ENCODE measurements at regions not wholly inside any gene's neighbourhood (a gene's known extent, or its start where the extent isn't known, plus 50 kb on each side); places are given as distances from the start of the nearest gene placed in this dataset.
"Not testable (repeated sequence)": the region's sequence is repeated elsewhere in the genome, so short reads cannot be mapped to it uniquely, and the experiment has no call there.

DNA sequence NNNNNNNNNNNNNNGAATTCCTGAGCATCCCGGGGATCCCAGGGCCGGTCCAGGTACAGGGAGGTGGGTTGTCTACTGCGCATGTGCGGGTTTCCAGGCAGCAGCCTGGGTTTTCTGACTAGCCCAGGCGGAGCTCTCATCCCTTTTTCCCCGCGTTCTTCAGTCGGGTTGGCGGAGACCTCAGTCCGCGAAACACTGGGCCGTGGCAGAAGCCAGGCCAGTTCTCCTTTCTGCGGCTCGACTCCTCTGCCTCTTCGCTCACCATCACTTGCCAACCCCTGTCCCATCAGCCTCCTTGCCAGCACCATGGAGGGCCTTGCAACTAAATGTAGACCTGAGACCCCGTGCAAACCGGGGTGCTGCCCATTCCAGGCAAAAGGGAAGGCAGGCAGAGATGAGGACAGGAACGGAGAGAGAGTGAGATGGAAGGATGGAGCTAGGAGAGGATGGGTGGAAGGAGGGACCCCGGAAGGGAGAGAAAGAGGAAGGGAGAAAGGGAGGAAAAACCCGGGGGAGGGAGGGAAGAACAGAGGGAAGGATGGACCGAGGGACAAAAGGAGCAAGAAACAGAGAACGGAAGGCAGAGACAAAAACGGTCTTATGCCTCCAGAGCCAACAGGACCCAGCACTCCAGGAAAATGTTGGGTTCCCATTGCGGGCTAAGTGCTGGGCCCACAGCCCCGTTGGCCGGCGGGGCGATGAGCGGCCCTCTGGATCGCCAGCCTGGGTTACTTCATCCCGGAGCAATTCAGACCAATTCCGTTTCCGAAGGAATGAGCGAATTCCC, 445.4 kb upstream of the DEFB115 start:
- no peak overlapping the region for H3K4me3 ChIP-seq
- H3K27ac ChIP-seq = no peak overlapping the region
- peaks cover 25% of the 10 kb centered on the region for H3K27me3 ChIP-seq (ENCODE audit: insufficient read depth, low read depth)
- no peak overlapping the region for H3K4me2 ChIP-seq
- ChIA-PET CTCF (no interaction called here), POLR2A (ENCODE audit: unreplicated experiment) (no interaction called here)
- no peaks in the 10 kb centered on the region for H3K9me2 ChIP-seq (ENCODE audit: insufficient read depth)
- no peaks in the 10 kb centered on the region for H4K20me1 ChIP-seq (ENCODE audit: insufficient read depth)
- intact Hi-C loops (cut with micrococcal nuclease; ENCODE audit: unreplicated experiment) = no loop called here
- H3K4me1 ChIP-seq (replicated peaks; ENCODE audit: insufficient read depth) = no peaks in the 10 kb centered on the region
- TF ChIP-seq EZH2 (IDR thresholded peaks at IDR 0.05; ENCODE audit: low read depth) = no peak
- TF ChIP-seq, protein P1, sequence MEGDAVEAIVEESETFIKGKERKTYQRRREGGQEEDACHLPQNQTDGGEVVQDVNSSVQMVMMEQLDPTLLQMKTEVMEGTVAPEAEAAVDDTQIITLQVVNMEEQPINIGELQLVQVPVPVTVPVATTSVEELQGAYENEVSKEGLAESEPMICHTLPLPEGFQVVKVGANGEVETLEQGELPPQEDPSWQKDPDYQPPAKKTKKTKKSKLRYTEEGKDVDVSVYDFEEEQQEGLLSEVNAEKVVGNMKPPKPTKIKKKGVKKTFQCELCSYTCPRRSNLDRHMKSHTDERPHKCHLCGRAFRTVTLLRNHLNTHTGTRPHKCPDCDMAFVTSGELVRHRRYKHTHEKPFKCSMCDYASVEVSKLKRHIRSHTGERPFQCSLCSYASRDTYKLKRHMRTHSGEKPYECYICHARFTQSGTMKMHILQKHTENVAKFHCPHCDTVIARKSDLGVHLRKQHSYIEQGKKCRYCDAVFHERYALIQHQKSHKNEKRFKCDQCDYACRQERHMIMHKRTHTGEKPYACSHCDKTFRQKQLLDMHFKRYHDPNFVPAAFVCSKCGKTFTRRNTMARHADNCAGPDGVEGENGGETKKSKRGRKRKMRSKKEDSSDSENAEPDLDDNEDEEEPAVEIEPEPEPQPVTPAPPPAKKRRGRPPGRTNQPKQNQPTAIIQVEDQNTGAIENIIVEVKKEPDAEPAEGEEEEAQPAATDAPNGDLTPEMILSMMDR (conservative IDR thresholded peaks at IDR 0.05) = no peak
- no peak for DNase-seq
- H3F3A ChIP-seq (ENCODE audit: insufficient read depth, low read depth) = no peaks in the 10 kb centered on the region
- H3K9me3 ChIP-seq (ENCODE audit: insufficient read depth, low read depth) = no peaks in the 10 kb centered on the region
- no TSS peak for BruUV-seq (replicated peaks)
- H3K36me3 ChIP-seq (ENCODE audit: low read depth) = no peaks in the 10 kb centered on the region
- no peak overlapping the region for H2AFZ ChIP-seq
- no peaks in the 10 kb centered on the region for H3K79me2 ChIP-seq (ENCODE audit: low read depth)

DNA sequence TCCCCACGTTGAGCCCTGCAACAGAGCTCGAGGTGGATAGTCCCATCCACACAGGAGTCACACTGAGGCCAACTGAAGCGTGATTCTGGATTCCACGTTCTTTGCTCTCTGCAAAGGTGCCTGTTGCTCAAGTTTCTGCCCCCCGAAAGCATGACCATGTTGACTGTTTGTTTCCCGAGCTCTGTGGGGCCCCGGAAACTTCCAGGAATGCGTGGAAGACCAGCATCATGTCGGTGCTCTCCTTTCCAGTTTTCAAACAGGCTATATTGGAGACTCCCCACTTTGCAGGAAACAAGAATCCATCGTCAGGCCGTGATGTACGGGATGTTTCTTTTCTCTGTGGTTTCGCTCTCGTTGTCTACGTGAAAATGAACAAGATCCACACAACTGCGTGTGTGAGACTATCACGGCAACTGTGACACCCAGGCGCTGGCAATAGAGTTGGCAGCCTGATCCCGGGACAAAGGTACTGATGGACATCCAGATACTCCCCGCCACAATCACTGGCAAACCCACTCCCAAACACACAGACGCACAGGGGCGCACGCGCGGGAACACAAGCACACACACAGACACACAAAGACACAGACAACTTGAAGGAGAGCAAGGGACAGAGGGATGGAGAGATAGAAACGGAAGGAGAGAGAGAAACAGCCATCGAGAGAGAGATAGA, 444.6 kb upstream of the DEFB115 start:
- no peaks in the 10 kb centered on the region for H4K20me1 ChIP-seq (ENCODE audit: insufficient read depth)
- no peak overlapping the region for H3K4me3 ChIP-seq
- intact Hi-C loops (cut with micrococcal nuclease; ENCODE audit: unreplicated experiment) = no loop called here
- H2AFZ ChIP-seq = no peak overlapping the region
- H3K79me2 ChIP-seq (ENCODE audit: low read depth) = no peaks in the 10 kb centered on the region
- H3K27me3 ChIP-seq (ENCODE audit: insufficient read depth, low read depth) = peaks cover 25% of the 10 kb centered on the region
- H3K36me3 ChIP-seq (ENCODE audit: low read depth) = no peaks in the 10 kb centered on the region
- H3K4me2 ChIP-seq = no peak overlapping the region
- H3F3A ChIP-seq (ENCODE audit: insufficient read depth, low read depth) = no peaks in the 10 kb centered on the region
- ChIA-PET POLR2A (ENCODE audit: unreplicated experiment) (no interaction called here), CTCF (no interaction called here)
- H3K4me1 ChIP-seq (replicated peaks; ENCODE audit: insufficient read depth) = no peaks in the 10 kb centered on the region
- no peak for DNase-seq
- BruUV-seq (replicated peaks) = no TSS peak
- H3K9me3 ChIP-seq (ENCODE audit: insufficient read depth, low read depth) = no peaks in the 10 kb centered on the region
- H3K9me2 ChIP-seq (ENCODE audit: insufficient read depth) = no peaks in the 10 kb centered on the region
- TF ChIP-seq, protein P1 (conservative IDR thresholded peaks at IDR 0.05) = no peak
- no peak for TF ChIP-seq EZH2 (IDR thresholded peaks at IDR 0.05; ENCODE audit: low read depth)
- no peak overlapping the region for H3K27ac ChIP-seq

DNA sequence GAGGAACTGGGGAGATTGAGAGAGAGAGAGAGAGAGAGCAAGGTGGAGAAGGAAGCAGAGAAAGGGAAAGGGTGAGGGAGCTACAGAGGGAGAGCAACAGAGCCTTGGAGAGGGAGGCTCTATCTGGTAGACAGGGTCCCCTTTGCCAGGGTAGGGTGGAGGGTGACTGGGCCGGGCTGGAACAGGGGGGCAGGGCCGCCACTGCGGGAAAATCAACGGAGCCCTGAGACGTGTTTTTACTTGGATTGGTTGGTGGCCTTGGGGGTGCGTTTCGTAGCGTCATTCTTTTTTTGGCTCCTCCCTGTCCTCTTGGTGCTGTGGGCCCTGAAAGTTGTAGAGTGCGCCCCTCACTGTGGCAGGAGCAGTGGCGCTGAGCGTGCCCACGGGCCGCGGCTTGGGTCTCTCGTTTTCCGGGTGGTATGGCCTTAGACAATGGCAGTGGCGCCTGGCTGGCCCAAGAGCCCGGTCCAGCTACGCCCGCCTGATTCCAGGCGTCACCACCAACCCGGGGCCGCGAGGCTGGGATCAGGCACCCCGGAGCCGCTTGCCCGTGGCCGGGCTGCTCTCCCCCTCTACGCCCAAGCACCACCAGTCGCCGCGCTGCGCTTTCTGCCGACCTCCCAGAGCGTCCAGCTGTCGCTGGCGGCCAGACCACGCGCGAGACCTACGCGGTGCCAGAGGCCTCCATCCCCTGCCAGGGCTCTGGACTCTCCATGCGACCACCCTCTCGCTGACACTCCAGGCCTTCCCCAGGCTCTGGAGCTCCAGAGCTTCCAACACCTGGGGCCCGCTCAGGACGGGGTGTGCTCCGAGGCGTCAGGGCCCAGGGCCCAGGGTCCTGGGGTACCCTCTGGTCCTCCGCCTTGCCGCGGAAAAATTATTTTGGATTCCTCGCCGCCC, 443.8 kb upstream of the DEFB115 start:
- H3K79me2 ChIP-seq (ENCODE audit: low read depth); H3F3A ChIP-seq (ENCODE audit: insufficient read depth, low read depth); H3K9me3 ChIP-seq (ENCODE audit: insufficient read depth, low read depth); BruUV-seq (replicated peaks); H2AFZ ChIP-seq; H3K9me2 ChIP-seq (ENCODE audit: insufficient read depth); POLR2A ChIA-PET (ENCODE audit: unreplicated experiment); H3K4me2 ChIP-seq; CTCF ChIA-PET; H3K27ac ChIP-seq; H3K36me3 ChIP-seq (ENCODE audit: low read depth); H3K4me1 ChIP-seq (replicated peaks; ENCODE audit: insufficient read depth); H3K4me3 ChIP-seq; DNase-seq; H4K20me1 ChIP-seq (ENCODE audit: insufficient read depth); intact Hi-C loops (cut with micrococcal nuclease; ENCODE audit: unreplicated experiment): not testable (repeated sequence)
- H3K27me3 ChIP-seq (ENCODE audit: insufficient read depth, low read depth) = peaks cover 25% of the 10 kb centered on the region

DNA sequence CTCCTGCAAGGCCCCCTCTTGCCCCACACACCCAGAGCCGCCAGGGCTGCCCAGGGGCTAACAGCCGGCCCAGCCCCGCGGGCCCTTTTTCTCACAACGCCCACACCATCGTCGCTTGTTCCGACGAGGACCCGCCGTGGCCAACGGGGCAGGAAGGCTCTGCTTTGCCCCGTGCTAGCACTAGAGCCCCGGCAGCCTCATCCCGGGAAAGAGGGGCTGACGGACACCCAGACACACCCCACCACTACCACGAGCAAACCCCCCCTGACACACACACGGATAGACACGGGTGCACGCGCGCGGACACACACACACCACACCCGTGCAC, 443.2 kb upstream of the DEFB115 start:
- H3K9me2 ChIP-seq (ENCODE audit: insufficient read depth); H3K4me1 ChIP-seq (replicated peaks; ENCODE audit: insufficient read depth); CTCF ChIA-PET; H3F3A ChIP-seq (ENCODE audit: insufficient read depth, low read depth); H3K9me3 ChIP-seq (ENCODE audit: insufficient read depth, low read depth); DNase-seq; intact Hi-C loops (cut with micrococcal nuclease; ENCODE audit: unreplicated experiment); H4K20me1 ChIP-seq (ENCODE audit: insufficient read depth); H3K79me2 ChIP-seq (ENCODE audit: low read depth); H3K4me3 ChIP-seq; H3K36me3 ChIP-seq (ENCODE audit: low read depth); H3K27ac ChIP-seq; H2AFZ ChIP-seq; POLR2A ChIA-PET (ENCODE audit: unreplicated experiment); H3K4me2 ChIP-seq; BruUV-seq (replicated peaks): not testable (repeated sequence)
- peaks cover 26% of the 10 kb centered on the region for H3K27me3 ChIP-seq (ENCODE audit: insufficient read depth, low read depth)

DNA sequence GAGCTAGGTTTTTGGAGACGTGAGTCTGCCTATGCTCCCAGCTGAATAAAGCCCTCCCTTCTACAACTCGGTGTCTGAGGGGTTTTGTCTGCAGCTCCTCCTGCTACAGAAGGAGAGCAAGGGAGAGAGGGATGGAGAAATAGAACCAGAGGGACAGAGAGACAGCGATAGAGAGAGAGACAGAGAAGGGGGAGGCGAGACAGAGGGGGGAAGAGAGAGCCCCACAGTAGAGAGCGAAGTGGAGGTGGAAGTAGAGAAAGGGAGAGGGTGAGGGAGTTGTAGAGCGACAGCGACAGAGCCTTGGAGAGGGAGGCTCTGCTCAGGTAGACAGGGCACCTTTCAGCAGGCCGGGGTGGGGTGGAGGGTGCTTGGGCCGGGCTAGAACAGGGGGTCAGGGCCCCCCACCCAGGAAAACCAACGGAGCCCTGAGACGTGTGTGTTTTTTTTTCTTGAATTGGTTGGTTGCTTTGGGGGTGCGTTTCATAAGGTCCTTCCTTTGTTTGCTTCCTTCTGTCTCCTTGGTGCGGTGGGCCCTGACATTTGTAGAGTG, 442.4 kb upstream of the DEFB115 start:
- H4K20me1 ChIP-seq (ENCODE audit: insufficient read depth); H2AFZ ChIP-seq; H3K4me3 ChIP-seq; H3K27ac ChIP-seq; H3K9me3 ChIP-seq (ENCODE audit: insufficient read depth, low read depth); H3K79me2 ChIP-seq (ENCODE audit: low read depth); H3K9me2 ChIP-seq (ENCODE audit: insufficient read depth); H3K4me2 ChIP-seq; CTCF ChIA-PET; H3F3A ChIP-seq (ENCODE audit: insufficient read depth, low read depth); POLR2A ChIA-PET (ENCODE audit: unreplicated experiment); H3K4me1 ChIP-seq (replicated peaks; ENCODE audit: insufficient read depth); H3K36me3 ChIP-seq (ENCODE audit: low read depth); BruUV-seq (replicated peaks); DNase-seq; intact Hi-C loops (cut with micrococcal nuclease; ENCODE audit: unreplicated experiment): not testable (repeated sequence)
- H3K27me3 ChIP-seq (ENCODE audit: insufficient read depth, low read depth) = peaks cover 28% of the 10 kb centered on the region

Data from PC-9 (cell line).